KG1 (cell line): ENCODE measurements at regions not wholly inside any gene's neighbourhood (a gene's known extent, or its start where the extent isn't known, plus 50 kb on each side); places are given as distances from the start of the nearest gene placed in this dataset.

Experiments
- DNase-seq: peaks from one replicate; lab custom pipeline; 2025; lab: John Stamatoyannopoulos, UW

DNA sequence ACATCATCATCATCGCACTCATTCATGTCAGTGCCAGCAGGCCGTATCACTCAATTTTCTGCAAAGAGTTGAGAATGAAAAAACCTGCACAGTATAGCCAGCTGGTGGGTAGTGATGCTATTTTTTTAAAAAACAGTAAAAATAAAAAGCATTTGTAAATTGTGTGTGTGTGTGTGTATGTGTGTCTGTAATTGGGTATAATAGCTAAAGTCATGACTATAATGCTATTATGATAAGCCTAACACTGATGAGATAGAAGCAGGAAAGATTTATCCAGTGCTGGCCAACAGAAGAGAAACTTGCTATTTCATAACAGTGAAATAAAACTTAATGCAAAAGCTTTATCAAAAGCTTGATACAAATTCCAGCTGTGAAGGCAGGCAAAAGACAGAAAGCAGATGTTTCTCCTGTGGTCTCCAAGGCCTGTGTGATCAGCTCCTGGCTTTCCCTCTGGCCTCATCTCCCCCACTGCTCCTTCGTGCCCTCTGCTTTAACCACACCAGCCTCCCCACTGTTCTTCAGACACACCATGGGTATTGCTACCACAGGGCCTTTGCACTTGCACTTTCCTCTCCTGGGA is 206.2 kb upstream of the IRX5 start:
- DNase-seq, result no peak

DNA sequence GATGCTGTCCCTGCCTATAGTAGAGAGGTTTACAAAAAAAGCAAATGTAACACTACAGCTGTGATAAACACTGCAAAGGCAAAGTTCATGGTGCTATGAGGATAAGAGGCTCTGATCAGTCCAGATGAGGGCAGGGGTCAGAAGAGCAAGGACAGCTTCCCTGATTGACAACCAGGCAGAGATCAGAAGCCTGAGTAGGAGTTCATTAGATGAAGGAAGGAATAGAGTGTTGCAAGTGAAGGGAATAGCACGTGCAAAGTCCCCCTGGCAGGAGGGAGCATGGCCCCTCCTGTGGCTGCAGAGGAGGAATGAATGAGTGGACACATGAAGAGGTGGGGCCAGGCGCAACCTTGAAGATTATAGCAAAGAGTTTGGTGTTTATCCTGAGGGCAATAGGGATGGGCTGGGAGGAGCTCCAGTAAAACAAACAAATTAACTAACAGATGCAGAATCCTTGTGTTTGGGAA is 208.4 kb upstream of the IRX5 start:
- DNase-seq, result no peak

DNA sequence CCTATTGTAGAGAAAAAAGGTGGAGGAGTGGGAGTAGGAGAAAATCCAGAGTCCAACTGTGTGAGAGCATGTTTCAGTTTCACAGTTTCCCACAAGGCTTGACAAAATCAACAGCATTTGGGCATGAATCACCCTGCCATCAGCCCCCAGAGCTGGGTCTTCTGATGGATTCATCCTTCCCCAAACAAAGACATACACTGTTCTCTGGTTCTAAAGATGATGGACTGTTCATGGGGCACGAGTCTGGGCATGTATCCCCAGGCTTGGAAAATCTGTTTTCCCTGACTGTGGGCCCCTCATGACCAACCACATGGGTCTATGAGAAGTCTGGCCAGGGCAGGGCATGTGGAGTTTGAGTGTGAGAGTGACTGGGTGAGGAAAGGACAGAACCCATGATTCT is 210.4 kb upstream of the IRX5 start:
- DNase-seq, result no peak

DNA sequence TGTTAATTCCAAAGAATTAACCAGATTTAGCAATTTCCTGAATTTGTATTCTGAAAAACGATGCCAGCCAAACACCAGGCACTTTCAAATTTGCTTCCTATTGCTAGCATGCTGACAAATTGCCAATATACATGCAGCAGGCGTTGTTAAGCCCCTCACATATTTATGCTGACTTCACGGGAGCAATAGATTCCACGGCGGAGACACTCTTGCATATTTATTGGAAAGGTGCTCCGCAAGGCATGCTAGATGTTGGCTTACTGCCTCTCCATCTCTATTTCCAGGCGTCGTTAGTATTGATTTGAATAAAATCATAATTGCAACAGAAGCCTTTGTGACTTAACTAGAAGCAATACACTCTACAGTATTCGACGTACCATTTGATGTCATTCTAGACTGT is 211.0 kb upstream of the IRX5 start:
- DNase-seq, result no peak

DNA sequence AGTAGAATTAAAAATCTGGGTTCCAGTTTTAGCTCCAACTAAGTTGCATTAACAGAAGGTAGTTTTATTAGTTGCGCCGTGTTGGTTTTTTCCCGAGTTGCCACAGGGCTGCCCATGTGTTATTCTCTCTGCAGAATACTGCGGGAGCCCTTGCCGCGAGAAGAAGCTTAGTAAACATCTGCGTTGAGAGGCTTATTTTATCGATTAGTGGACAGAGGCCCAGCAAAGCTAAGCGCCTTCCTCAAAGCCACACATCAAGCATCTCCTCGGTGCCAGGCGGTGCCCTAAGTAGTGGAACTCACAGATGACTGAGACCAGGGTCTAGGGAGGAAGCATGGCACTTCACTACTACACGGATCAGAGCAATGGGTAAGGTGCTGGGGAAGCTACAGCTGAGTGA is 212.3 kb upstream of the IRX5 start:
- no peak for DNase-seq

DNA sequence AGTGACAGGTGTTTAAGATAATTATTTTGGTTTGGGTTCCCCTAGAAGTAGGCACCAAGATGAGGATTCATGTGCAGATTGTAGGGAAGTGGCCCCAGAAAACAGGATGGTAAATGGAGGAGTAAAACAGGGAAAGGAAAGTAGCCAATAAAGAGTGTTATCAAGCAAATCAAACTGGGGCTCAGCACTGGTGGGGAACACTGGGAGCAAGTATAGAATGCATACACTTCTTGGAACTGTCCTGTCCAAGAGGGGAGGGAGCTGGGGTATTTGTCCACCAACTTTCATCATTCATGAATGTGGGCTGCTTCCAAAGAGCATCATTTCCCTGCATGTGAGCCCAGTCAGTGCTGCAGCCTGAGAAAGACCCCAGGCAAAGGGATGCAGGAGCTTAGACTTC is 215.7 kb upstream of the IRX5 start:
- DNase-seq, result no peak

DNA sequence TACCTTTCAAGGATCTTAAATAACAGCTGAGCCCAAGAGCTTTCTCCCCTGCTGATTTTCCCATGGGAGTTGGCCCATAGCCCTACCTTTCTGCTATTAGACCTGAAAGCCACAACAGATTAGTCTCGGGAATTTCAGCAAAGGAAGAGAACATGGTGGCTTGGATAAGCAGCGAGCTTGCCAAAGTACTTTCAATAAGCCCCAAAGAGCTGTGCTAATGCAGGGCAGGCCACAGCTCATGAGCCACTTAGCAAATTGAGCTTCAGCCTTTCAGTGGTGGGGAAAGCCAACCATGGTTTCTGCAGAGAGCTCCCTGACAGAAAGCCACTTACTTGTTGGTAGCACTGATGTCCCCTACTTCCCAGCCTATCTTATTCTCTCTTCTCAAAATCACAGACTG is 217.8 kb upstream of the IRX5 start:
- DNase-seq, result no peak

DNA sequence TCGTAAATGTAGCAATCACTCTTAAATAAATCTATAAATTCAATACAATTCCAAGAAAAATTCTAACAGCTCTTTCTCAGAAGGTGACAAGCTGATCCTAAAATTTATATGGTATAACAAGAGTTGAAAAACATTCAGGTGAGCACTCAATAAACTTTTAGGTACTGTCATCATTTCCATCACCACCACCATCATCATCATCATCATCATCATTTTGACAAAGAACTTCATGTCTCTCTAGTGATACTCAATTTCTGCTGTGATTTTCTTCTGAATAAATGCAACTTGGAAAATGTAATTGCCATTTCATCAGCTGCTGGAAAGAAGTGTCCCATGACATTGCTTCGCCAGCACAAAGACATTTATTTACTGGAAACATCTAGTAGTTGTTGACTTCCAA is 222.9 kb upstream of the IRX5 start:
- no peak for DNase-seq

DNA sequence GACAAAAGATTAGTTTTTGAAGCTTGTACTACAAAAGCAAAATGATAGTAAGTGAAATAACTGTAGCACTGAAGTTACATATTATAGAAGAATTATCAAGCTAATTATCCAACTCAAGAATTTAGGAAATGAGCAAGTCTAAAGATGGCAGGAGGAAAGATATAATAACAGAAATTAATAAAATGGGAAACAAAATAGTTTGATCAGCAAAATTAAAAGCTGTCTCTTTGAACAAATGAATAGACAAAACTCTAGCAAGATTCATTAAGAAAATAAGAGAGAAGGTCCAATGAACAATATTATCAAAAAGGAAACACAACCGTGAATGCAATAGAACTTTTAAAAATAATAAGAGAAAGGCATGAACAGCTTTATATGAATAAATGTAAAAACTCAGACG is 224.3 kb upstream of the IRX5 start:
- no peak for DNase-seq

DNA sequence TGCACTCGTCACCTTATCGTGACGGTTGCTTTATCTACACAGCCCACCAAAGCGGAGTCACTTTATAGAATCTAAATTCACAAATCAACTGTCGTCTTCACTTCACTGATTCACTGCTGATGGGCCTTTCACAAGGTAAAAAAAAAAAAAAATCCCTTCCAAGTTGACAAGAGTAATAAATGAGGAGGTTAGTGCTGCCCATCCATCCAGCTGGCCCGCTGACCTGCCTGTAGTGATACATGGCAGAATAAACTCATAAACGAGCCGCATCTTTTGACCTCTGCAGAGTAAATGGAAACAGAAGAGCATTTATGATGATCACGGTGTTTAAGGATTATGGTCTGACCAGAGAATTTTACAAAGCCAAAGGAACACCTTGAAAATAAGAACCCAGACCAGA is 227.3 kb upstream of the IRX5 start:
- DNase-seq, result no peak

DNA sequence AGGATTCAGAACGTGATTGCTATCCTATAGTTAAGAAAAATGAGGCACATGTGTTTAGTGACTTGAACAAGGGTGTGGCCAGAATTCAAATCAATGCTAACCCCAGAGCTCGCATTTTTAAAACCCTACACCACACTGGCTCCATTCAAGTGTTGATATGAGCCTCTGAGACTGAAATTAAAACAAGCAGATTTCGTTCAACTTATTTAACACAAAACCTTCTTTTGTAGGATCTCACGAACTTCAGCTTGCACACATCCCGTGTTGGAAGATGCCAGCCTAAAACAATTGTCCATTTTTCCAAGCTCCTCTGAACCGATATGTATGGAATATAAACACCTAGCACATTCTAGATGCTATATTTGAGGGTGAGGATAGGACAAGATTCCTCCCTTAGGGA is 231.0 kb upstream of the IRX5 start:
- no peak for DNase-seq

DNA sequence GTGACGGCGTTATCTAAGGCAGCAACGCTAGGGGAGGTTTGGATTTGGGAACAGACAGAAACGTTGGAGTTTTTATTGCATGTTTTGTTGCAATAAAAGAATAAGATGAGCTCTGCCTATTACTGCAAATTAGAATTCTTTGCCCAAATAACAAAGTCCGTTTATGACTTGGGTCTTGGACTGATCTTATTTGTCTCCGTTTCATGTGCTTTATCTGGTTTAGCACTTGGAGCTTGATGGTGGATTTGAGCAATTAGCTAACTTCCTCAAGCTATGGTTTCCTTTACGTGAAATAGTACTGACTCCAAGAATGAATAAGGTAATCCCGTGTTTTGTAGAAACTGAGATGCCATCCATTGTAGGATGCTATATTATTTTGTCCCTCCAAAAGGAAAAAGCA is 233.0 kb upstream of the IRX5 start:
- no peak for DNase-seq

DNA sequence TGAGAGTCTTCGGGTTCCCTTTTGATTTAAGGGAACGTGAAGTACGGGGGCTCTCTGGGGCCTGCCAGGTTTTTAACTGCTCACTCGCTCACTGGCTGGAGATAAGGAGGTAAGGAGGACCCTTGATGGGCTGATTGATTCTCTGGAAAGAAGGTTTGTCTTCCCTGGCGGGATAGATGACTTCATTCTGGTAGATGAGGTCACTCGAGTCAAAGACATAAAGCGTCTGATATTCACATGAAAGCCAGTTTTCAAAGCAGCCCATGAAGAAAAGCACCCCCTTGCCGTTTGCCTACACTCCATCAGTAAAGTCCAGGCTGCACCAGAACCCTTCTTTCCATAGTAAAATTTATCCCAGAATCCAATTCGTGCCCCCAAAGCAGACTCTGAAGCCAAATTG is 233.7 kb upstream of the IRX5 start:
- no peak for DNase-seq

DNA sequence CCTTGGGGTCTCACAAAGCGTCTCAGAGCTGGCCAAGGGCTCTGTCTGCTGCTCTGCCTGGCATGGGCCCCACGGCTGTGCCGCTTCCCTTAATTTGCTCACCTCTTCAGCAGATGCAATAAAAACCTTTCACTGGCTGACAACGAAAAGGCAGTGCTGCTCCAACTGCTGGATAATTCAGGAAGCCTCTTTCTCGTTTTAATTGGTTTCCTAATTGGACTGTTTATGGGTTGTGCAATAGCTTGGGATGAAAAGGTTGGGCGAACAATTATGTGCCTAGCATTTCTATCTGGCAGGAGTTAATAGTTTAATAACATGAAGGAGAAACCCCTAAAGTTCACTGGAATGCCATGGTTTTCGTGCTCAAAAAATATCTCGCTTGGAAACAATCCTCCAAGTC is 234.1 kb upstream of the IRX5 start:
- DNase-seq, result no peak

DNA sequence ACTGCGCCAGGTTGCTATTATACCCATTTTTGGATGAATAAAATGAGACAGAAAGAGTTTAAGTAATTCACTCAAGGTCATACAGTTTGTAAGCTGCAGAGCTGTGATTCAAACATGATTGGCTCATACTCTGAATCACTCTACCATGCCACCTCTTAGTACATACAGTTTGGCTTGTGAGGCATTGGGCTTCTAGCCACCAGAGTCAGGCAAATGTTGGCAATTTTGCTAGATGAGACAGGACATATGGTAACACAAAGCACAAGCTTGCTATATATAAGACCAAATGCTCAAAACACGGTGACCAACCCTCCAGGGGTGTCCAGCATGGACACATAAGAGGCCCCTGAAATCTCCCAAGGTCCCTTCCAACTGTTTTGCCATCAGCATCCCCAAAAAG is 236.0 kb upstream of the IRX5 start:
- no peak for DNase-seq

DNA sequence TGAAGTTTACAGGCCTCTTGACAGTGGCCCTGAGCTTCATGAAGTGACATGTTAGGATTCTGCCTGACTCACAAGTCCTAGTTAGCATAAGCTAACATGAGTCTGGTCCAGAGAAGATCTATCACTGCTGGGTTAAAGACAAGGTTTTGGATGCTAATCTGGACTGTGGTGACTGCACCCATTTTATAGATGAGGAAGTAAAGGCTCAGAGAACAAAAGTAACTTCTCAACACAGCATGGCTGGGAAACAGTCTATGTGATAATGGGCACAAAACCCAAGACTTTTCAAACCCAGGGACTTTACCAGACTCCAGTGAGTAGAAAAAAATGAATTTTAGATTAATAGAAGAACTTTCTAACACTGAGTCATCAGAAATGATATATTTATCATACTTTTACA is 236.8 kb upstream of the IRX5 start:
- DNase-seq, result no peak

DNA sequence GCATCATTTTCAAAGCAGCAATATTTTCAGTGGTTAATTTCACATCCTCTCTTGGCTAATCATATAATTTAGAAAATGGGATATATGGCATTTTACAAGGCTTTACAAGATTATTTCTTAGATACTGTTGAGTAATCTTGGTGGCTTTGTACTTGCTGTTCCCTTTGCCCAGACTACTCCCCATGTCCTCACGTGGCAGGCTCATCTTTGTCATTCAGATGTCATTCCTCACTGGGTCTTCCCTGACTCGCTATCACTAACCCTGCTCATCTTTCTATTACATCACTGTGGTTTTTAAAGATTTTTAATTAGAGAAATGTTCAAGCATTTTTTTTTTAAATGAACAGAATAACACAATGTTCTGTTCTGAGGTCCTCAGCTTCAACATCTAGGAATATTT is 240.0 kb upstream of the IRX5 start:
- DNase-seq, result no peak

DNA sequence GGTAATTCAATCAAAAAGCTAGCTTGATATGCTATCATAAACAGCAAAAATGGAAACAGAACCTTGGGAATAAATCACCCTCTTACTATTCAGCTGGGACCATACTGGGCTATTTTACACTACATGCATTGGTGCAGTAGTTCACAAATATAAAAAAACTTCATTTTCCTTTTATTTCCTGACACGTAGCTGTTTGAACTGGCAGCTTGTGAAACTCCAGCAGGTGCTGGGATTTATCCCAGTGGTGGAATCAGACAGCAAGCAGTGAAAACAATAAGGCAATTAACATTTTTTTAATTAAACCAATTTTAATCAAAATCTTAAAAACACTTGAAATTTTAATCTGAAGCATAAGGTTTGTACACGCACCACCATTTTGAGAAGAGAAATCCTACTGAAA is 240.4 kb upstream of the IRX5 start:
- DNase-seq, result no peak

DNA sequence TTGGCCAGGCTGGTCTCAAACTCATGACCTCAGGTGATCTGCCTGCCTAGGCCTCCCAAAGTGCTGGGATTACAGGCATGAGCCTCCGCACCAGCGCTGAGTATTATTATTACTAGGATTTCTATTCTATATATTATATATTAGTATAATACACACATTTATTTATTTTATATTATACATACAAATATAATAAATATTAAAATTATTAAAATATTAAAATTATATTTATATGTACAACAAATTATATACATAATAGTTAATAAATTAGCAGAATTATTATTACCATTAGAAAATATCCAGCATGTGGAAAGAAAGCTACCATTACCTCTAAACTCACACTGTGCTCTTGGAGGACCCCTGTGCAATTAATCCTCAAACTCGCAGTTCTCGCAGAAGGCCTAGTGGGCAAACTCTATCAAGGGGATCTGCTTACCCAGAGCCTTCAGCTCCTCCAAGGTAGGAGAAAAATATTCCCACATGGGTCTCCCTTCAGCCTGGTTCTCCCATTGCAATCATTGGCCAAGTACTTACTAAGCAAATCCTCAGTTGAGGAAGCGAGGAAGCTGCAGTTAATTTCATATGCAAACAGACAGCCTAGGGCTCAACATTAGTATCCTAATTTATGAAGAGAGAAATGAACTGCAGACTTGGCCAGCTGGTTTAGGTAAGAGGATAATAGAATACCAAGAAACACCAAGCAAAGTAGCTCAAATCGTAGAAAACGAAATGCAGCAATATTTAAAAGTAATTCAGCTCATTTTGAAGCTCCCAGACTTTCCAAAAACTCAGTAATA is 241.4 kb upstream of the IRX5 start:
- no peak for DNase-seq

DNA sequence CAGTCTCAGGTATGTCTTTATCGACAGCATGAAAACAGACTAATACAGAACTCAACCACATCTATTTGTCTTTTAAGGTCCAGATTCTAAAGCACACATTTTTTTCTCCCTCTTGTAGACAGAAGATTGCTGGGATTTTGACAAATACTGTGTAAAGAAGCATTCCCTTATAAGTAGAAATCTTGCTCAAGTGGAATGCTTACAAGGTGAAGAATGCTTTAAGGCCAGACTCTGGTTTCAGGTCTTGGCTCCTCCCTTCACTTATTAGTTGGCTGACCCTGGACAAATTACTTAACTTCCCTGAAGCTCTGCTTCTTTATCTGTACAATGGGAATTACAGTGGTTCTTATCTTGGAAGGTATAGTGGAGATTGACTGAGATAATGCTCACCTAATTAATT is 242.3 kb upstream of the IRX5 start:
- no peak for DNase-seq

DNA sequence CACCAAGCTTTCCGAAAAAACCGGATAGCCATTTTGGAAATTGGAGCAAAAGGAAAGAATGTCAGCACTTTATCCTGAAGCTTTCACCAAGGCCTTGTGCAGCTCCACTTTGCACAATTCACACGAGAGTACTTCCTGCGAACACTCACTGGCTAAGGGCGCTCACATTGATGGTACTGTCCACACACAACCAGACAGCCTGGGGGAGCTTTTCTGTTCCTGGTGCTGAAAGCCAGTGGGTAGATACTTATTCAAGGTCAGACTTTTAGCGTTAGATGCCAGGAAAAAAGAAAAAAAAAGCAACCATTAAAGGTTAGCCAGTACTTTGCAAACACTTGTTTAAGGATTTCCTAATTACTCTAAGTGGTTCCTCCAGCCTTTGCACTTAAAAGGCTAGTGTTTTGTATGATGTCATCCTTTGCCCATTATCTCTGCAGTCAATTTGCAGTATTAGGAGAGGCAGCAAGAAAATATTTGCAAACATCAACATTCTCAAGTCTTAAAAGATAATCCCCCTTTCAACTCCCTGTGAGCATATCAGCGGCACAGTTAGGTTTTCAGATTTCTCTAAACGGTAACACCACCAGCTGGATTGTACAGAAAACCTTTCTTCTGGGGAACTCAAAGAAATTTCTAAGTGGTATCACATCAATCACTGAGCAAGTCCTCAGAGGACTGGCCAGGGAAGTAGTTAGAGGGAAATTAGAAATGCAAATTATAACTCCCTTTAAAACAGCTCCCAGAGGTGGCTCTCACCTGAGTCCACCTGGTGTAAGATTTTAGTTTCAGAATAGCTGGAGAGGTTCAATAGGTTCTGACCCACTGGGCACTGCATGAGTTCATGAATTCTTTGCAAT is 243.4 kb upstream of the IRX5 start:
- DNase-seq, result no peak

DNA sequence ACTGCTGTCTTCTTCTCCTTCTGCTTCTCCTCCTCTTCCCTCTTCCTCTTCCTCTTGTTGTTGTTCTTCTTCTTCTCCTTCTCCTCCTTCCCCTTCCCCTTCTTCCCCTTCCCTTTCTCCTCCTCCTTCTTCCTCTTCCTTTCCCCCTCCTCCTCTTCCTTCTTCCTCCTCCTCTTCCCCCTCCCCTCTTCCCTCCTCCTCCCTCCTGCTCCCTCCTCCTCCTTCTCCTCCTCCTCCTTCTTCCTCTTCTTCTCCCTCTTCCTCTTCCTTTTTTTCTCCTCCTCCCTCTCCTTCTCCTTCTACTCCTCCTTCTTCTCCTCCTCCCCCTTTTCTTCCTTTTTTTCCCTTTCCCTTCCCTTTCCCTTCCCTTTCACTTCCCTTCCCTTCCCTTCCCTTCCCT is 245.0 kb upstream of the IRX5 start:
- no peak for DNase-seq

DNA sequence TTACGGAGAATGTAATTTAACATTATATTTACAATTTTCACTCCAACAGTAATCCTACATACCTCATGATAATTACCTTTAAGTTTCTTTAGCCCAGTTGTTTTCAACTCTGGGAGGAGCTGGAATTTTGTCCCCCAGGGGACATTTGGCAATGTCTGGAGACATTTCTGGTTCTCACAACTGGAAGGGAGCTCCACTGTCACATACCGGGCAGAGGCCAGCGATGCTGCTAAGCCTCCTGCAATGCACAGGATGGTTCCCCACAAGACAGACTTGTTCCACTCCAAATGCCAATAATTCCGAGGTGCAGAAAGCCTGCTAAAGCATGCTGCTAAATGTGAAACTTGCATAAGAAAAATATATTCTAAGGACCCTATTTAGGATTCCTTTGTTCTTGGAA is 251.1 kb upstream of the IRX5 start:
- DNase-seq, result no peak
